Activated T-cell treated with anti-CD3 and anti-CD28 coated beads for 24 hours (primary cell): ENCODE measurements at regions not wholly inside any gene's neighbourhood (a gene's known extent, or its start where the extent isn't known, plus 50 kb on each side); places are given as distances from the start of the nearest gene placed in this dataset.
"Not testable (repeated sequence)": the region's sequence is repeated elsewhere in the genome, so short reads cannot be mapped to it uniquely, and the experiment has no call there.

Experiments used
- DNase-seq: peaks from one replicate; pipeline ENCODE4 v3.0.0-alpha.2; 2020; ENCODE audit warnings: low read depth

GRCh38 chr22:19599626-19600243 lies 75.5 kb upstream of the CLDN5 start:
- no peak for DNase-seq

GRCh38 chr22:19603346-19603745 lies 79.1 kb upstream of the CLDN5 start:
- not testable (repeated sequence) for DNase-seq

- DNase-seq: no peak
These were observed 79.6 kb upstream of the CLDN5 start for GRCh38 chr22:19603767-19604166.

- no peak for DNase-seq
These were observed 80.6 kb upstream of the CLDN5 start for GRCh38 chr22:19604711-19605268.

- no peak for DNase-seq
These were observed 81.5 kb upstream of the CLDN5 start for GRCh38 chr22:19605508-19606331.

GRCh38 chr22:19606332-19607191 lies 82.4 kb upstream of the CLDN5 start:
- DNase-seq: no peak

GRCh38 chr22:19607192-19608002 lies 83.2 kb upstream of the CLDN5 start:
- no peak for DNase-seq

GRCh38 chr22:19608003-19608690 lies 83.9 kb upstream of the CLDN5 start:
- DNase-seq: no peak

GRCh38 chr22:19609753-19610152 lies 85.5 kb upstream of the CLDN5 start:
- DNase-seq: not testable (repeated sequence)

- no peak for DNase-seq
These were observed 86.5 kb upstream of the CLDN5 start for GRCh38 chr22:19610518-19611253.

- no peak for DNase-seq
These were observed 87.4 kb upstream of the CLDN5 start for GRCh38 chr22:19611590-19611989.

- DNase-seq: no peak
These were observed 88.8 kb upstream of the CLDN5 start for GRCh38 chr22:19612866-19613572.

GRCh38 chr22:19614536-19614863 lies 90.3 kb upstream of the CLDN5 start:
- DNase-seq: no peak

- DNase-seq: no peak
These were observed 90.8 kb upstream of the CLDN5 start for GRCh38 chr22:19615001-19615461.

- no peak for DNase-seq
These were observed 91.8 kb upstream of the CLDN5 start for GRCh38 chr22:19615867-19616581.

GRCh38 chr22:19619144-19620009 lies 94.9 kb upstream of the SEPTIN5 start:
- no peak for DNase-seq

- no peak for DNase-seq
These were observed 93.4 kb upstream of the SEPTIN5 start for GRCh38 chr22:19620742-19621371.
